Thyroid gland (tissue), 4 donors: ENCODE measurements at regions not wholly inside any gene's neighbourhood (a gene's known extent, or its start where the extent isn't known, plus 50 kb on each side); places are given as distances from the start of the nearest gene placed in this dataset.

Experiments
- CTCF ChIP-seq, 6 experiments: fragments of 200-600 bp in 3 of 6; fragments of 450-650 bp in 3 of 6; sonication (generic) in 3 of 6; IDR thresholded peaks; one replicate each; pipeline ENCODE4 v1.5.1; 2016 to 2019; ENCODE audit warnings: antibody characterized with exemption in 6 of 6, mild to moderate bottlenecking in 2 of 6, inconsistent platforms in 1 of 6, moderate library complexity in 1 of 6
- POLR2A ChIP-seq, 2 donors: fragments of 450-650 bp; IDR thresholded peaks; one replicate each; pipeline ENCODE4 v1.6.1; 2017; ENCODE audit warnings: antibody characterized with exemption in 2 of 2, mild to moderate bottlenecking in 2 of 2, moderate library complexity in 1 of 2

DNA sequence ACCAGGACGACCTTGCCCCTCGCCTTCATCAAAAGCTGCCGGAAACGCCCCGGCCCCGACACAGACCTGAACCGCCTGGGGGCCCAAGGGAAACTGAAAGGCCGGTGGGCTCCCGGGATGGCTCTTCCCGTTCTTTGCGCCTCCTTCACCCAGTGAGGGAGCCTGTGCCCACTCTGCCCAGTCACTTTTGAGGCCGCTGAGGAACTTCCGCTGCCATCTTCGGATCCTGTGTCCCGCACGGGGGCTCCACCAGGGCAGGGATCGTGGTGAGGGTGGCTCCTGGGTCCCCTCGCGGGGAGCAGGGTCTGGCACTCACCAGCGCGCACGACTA is 104.0 kb downstream of the PPIAL4G start:
- TF ChIP-seq CTCF (IDR thresholded peaks at IDR 0.05) (no peak), POLR2A (IDR thresholded peaks at IDR 0.05) (no peak)
